Fibroblast of lung (primary cell): ENCODE measurements at regions not wholly inside any gene's neighbourhood (a gene's known extent, or its start where the extent isn't known, plus 50 kb on each side); places are given as distances from the start of the nearest gene placed in this dataset.

Experiments used
- EZH2 ChIP-seq: IDR thresholded peaks from 2 replicates; pipeline ENCODE4 v1.5.1; 2012; ENCODE audit warnings: low read length, control low read depth, mild to moderate bottlenecking; ENCODE audit errors: missing control alignments
- TF ChIP-seq, protein P1 (sequence below), 2 donors: IDR thresholded peaks in 1 of 2; conservative IDR thresholded peaks in 1 of 2; 1 replicate in 1 of 2; 2 replicates in 1 of 2; pipeline ENCODE4 v1.5.1; 2011 to 2012; ENCODE audit warnings: low read length in 2 of 2, control low read depth in 1 of 2, inconsistent platforms in 1 of 2, low read depth in 1 of 2, mild to moderate bottlenecking in 1 of 2

- TF ChIP-seq, protein P1, sequence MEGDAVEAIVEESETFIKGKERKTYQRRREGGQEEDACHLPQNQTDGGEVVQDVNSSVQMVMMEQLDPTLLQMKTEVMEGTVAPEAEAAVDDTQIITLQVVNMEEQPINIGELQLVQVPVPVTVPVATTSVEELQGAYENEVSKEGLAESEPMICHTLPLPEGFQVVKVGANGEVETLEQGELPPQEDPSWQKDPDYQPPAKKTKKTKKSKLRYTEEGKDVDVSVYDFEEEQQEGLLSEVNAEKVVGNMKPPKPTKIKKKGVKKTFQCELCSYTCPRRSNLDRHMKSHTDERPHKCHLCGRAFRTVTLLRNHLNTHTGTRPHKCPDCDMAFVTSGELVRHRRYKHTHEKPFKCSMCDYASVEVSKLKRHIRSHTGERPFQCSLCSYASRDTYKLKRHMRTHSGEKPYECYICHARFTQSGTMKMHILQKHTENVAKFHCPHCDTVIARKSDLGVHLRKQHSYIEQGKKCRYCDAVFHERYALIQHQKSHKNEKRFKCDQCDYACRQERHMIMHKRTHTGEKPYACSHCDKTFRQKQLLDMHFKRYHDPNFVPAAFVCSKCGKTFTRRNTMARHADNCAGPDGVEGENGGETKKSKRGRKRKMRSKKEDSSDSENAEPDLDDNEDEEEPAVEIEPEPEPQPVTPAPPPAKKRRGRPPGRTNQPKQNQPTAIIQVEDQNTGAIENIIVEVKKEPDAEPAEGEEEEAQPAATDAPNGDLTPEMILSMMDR (conservative IDR thresholded peaks at IDR 0.05 in 1 of 2, IDR thresholded peaks at IDR 0.05 in 1 of 2; ENCODE audit: low read depth in 1 of 2, low read length in 2 of 2): no peak
- TF ChIP-seq EZH2: no peak
Observed at GRCh38 chr10:62578916-62579315, 204.7 kb downstream of the ZNF365 start.
